Epithelial cell of proximal tubule (primary cell): ENCODE measurements at regions not wholly inside any gene's neighbourhood (a gene's known extent, or its start where the extent isn't known, plus 50 kb on each side); places are given as distances from the start of the nearest gene placed in this dataset.
A peak's percentile ranks its signal among the peaks of the same experiment; 100 is the strongest.

ENCODE experiments used
- DNase-seq: peaks from one replicate; pipeline ENCODE4 v3.0.0-alpha.2; 2011; ENCODE audit warnings: low read depth
- H3K4me3 ChIP-seq: 2 replicates; pipeline ENCODE4 v1.5.1; 2011; ENCODE audit warnings: low read depth, mild to moderate bottlenecking, low read length
- CTCF ChIP-seq: conservative IDR thresholded peaks from 2 replicates; pipeline ENCODE4 v1.5.1; 2012; ENCODE audit warnings: low read depth, mild to moderate bottlenecking, low read length

DNA sequence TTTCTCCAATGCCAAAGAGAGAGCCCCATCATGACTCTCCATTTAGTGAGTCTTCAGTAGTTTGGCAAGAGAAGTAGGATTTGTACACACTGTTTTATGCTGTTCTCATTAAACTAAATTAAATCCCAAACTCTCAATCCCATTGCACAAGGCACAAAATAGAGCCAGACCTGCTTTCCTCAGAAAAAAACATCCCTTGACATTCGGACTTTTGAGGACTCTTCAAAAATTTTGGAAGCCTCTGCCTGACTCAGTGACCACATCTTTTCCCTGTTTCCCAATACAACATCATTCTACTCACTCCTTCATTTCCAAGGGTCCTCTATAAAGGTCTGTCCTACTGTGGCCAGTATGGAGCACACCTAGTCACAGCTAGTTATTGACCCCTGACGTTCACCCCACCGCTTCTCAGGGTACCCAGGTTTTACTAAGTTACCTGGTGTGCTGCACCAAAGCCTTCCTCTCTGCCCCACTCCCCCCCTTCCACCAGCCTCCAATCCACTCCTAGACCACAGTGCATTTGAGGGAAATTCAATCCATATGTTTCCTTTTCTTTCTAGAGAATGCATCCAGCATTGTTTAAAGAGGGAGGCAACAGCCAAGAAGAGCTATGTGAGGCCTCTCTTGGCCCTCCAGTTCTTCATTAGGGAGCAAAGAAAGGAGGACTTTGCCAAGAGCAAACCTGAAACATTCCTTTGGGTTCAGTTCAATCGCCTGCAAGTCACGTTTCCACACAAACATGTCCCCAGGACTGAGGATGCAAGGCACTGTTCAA lies 428.7 kb downstream of the PLPP3 start:
- TF ChIP-seq CTCF = no peak
- no peak overlapping the region for H3K4me3 ChIP-seq
- DNase-seq = no peak

DNA sequence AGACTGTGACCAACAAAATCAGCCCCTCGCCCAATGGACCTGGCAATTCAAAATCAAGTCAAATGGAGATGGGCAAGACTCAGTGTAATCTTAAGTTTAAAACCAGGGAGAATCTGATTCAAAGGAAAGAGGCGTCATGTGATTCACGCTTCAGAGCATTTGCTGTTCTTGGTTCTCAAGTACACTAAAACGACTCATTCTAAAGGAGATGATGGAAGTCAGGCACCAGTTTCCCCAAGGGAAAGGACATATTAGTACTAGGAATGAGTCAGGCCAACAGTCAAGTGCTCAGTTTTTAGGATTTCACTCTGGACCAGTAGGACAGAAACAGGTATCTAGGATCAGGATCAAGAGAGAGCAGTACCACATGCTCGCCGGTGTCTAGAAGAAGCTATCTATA lies 429.6 kb downstream of the PLPP3 start:
- no peak for DNase-seq
- no peak overlapping the region for H3K4me3 ChIP-seq
- TF ChIP-seq CTCF = no peak

DNA sequence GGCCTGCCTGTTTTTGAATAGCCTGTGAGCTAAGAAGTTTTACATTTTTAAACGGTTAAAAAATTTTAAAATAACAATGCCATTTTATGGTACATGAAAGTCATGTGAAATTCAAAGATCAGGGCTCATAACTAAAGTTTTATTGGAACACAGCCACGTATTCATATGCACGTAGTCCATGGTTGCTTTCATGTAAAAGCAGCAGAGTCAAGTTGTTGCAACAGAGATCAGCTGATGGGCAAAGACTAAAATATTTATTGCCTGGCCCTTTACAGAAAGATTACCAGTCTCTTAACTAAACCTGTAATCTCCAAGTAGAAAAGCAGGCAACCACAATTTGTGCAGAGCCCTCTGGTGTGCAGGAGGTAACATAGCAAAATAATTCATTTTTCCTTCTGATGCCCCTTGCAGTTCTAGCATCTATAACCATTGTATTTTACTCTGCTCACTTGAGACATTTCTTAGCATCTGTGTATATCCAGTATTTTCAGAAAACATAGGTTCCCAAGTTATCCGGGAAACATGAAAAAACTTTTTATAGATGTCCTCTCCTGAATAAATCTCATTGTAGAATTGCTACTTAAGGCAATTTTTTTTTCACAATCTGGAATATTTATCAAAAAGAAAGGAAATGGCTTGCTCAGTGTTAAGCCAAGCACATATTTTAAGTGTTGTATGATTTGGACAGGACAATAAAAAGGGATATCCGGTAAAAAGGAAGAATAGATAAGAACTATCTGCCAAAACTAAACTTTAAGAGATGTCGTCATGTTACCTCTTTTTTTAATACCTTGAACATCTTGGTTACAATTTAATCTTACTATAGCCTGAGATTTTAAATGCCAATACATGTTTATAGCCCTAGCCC lies 430.8 kb downstream of the PLPP3 start:
- no peak for DNase-seq
- H3K4me3 ChIP-seq = no peak overlapping the region
- TF ChIP-seq CTCF = peak; percentile 13

DNA sequence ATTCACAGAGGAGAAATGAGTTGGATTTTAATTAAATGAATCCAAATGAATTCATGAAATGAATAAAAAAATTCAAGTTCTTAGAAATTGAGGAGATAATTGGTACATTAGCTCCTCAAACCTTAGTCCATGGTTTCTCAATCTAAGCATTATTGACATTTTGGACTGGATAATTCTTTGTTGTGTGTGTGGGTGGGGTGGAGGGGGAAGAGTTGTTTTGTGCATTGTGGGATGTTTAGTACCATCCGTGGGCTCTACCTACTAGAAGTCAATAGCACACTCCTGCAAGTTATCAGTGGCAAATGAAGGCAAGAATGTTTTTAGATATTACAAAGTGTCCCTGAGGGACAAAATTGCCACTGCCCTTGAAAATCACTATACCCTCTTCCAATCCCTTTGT lies 431.9 kb downstream of the PLPP3 start:
- no peak for DNase-seq
- H3K4me3 ChIP-seq = no peak overlapping the region
- no peak for TF ChIP-seq CTCF

- TF ChIP-seq CTCF = no peak
- no peak overlapping the region for H3K4me3 ChIP-seq
- DNase-seq = no peak
Observed at GRCh38 chr1:56147034-56147433, 432.3 kb downstream of the PLPP3 start.

DNA sequence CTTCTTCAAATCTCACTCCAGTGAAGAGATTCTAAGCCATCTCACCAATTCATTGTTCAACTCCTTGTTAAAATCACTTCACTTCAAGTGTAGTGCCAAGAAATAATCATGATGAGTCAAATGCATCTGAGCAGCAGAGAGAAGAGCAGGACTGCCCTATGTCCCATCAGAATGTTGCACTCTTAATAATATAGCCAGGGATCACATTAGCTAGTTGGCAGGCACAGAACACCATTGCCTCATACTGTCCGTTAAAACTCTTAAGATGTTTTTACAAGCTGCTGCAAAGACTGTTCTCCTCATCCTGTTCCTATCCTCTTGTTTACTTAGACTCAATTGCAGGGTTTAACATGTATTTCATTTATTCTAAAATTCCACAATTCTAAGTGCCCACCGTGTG lies 432.9 kb downstream of the PLPP3 start:
- TF ChIP-seq CTCF = no peak
- no peak for DNase-seq
- H3K4me3 ChIP-seq = no peak overlapping the region
